GM12891 (cell line): ENCODE measurements at regions not wholly inside any gene's neighbourhood (a gene's known extent, or its start where the extent isn't known, plus 50 kb on each side); places are given as distances from the start of the nearest gene placed in this dataset.

Experiments used
- DNase-seq: peaks from one replicate; pipeline ENCODE4 v3.0.0; 2011; ENCODE audit warnings: low spot score; ENCODE audit not compliant: insufficient read length
- FAIRE-seq: peaks from 2 replicates; lab custom pipeline; 2011; peaks lifted over from hg19 to GRCh38; lab: Jason Lieb, UNC
- PAX5 ChIP-seq: IDR thresholded peaks from 2 replicates; pipeline ENCODE4 v1.6.1; 2011; ENCODE audit warnings: low read length, moderate library complexity, mild to moderate bottlenecking; ENCODE audit not compliant: insufficient read depth, severe bottlenecking
- POLR2A ChIP-seq: IDR thresholded peaks from 2 replicates; pipeline ENCODE4 v1.6.1; 2011; ENCODE audit warnings: low read depth, low read length, control low read depth
- POLR2AphosphoS5 ChIP-seq: IDR thresholded peaks from 2 replicates; pipeline ENCODE4 v1.6.1; 2011; ENCODE audit warnings: low read depth, low read length, control low read depth
- POU2F2 ChIP-seq: IDR thresholded peaks from 2 replicates; pipeline ENCODE4 v1.6.1; 2011; ENCODE audit warnings: low read depth, mild to moderate bottlenecking, control low read depth, low read length, moderate library complexity
- SPI1 ChIP-seq: IDR thresholded peaks from 2 replicates; pipeline ENCODE4 v1.6.1; 2011; ENCODE audit warnings: low read depth, low read length, control low read depth
- TAF1 ChIP-seq: IDR thresholded peaks from 2 replicates; pipeline ENCODE4 v1.6.1; 2011; ENCODE audit warnings: low read depth, low read length, control low read depth

DNA sequence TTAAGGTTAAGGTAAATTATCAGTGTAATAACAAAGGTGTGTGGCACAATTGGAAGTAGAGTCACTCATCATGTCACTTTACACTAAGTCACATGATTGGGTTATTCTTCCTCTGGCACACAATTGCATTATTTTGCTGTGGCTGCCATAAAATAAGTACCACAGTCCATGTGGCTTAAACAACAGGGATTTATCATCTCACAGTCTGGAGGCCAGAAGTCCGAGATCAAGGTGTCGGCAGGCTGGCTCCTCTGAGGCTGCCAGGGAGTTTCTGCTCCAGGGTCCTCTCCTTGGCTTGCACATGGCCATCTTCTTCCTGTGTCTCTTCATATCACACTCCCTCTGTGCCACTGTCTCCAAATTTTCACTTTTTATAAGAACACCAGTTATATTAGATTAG lies 421.2 kb downstream of the CMPK2 start:
- FAIRE-seq (no peak), DNase-seq (no peak)
- TF ChIP-seq SPI1, result no peak
- no peak for TF ChIP-seq TAF1
- TF ChIP-seq POLR2A, result no peak
- TF ChIP-seq PAX5, result no peak

GRCh38 chr2:6445156-6445555 lies 420.6 kb downstream of the CMPK2 start:
- DNase-seq, result no peak
- FAIRE-seq, result no peak
- TF ChIP-seq PAX5 (no peak), POU2F2 (no peak), POLR2AphosphoS5 (no peak), POLR2A (no peak), TAF1 (no peak), SPI1 (no peak)

GRCh38 chr2:6446938-6447608 lies 418.6 kb downstream of the CMPK2 start:
- FAIRE-seq, result no peak
- TF ChIP-seq POLR2A (no peak), PAX5 (no peak), POLR2AphosphoS5 (no peak), SPI1 (no peak), TAF1 (no peak), POU2F2 (no peak)
- no peak for DNase-seq

- DNase-seq, result no peak
- no peak for FAIRE-seq
- TF ChIP-seq POLR2AphosphoS5 (no peak), TAF1 (no peak), POU2F2 (no peak), POLR2A (no peak), SPI1 (no peak), PAX5 (no peak)
These were observed 416.8 kb downstream of the CMPK2 start for GRCh38 chr2:6448893-6449292.

GRCh38 chr2:6449343-6449742 lies 416.4 kb downstream of the CMPK2 start:
- FAIRE-seq (no peak), DNase-seq (no peak)
- TF ChIP-seq SPI1, result no peak
- no peak for TF ChIP-seq TAF1
- TF ChIP-seq POLR2A, result no peak
- TF ChIP-seq POU2F2, result no peak
- no peak for TF ChIP-seq POLR2AphosphoS5
- TF ChIP-seq PAX5, result no peak

- FAIRE-seq (no peak), DNase-seq (no peak)
- TF ChIP-seq POLR2AphosphoS5, result no peak
- TF ChIP-seq PAX5, result no peak
- no peak for TF ChIP-seq TAF1
- TF ChIP-seq POLR2A, result no peak
- TF ChIP-seq POU2F2, result no peak
- no peak for TF ChIP-seq SPI1
These were observed 412.8 kb downstream of the CMPK2 start for GRCh38 chr2:6452702-6453481.

GRCh38 chr2:6454286-6454990 lies 411.3 kb downstream of the CMPK2 start:
- no peak for FAIRE-seq
- DNase-seq, result no peak
- TF ChIP-seq POU2F2 (no peak), PAX5 (no peak), POLR2A (no peak), POLR2AphosphoS5 (no peak), SPI1 (no peak), TAF1 (no peak)

GRCh38 chr2:6459138-6459537 lies 406.6 kb downstream of the CMPK2 start:
- no peak for TF ChIP-seq TAF1
- TF ChIP-seq POU2F2, result no peak
- TF ChIP-seq PAX5, result no peak
- no peak for TF ChIP-seq SPI1
- TF ChIP-seq POLR2A, result no peak
- TF ChIP-seq POLR2AphosphoS5, result no peak
- FAIRE-seq (no peak), DNase-seq (no peak)

DNA sequence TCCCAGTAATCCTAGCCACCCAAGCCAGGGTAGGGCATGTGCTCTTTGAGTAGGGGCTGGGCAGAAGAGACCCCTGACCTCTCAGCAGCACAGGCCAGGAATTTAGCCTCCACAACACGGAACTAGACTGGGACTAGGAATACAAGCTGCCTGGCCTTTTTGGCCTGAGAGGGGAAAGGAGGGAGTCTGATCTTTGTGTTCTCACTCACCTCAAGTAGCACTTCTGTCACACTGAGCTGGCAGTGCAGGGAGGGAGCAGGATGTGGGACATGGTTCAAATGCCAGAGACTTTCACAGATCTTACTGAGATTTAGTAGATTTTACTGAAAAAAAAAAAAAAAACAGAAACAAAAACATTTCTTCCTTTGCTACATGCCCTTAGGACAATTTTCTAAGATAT lies 395.2 kb downstream of the CMPK2 start:
- no peak for TF ChIP-seq POLR2AphosphoS5
- TF ChIP-seq TAF1, result no peak
- no peak for TF ChIP-seq POU2F2
- no peak for TF ChIP-seq PAX5
- no peak for TF ChIP-seq POLR2A
- no peak for TF ChIP-seq SPI1
- FAIRE-seq (no peak), DNase-seq (no peak)
